Naive thymus-derived CD4-positive, alpha-beta T cell (primary cell): ENCODE measurements at regions not wholly inside any gene's neighbourhood (a gene's known extent, or its start where the extent isn't known, plus 50 kb on each side); places are given as distances from the start of the nearest gene placed in this dataset.
A peak's percentile ranks its signal among the peaks of the same experiment; 100 is the strongest.

Experiments used
- ATAC-seq: fragments of 150-1000 bp; cut with Tn5 transposase; 2 replicates; pipeline ENCODE4 v1.10.0; 2021; ENCODE audit warnings: mild to moderate bottlenecking, moderate library complexity
- CTCF ChIA-PET: fragments of 350-600 bp; sonication (Branson Sonifier 250); formaldehyde crosslinking; loops from one replicate; lab custom pipeline; 2021; ENCODE audit warnings: antibody characterized with exemption; lab: Charles Lee
- POLR2A ChIA-PET: fragments of 350-600 bp; sonication (Branson Sonifier 250); formaldehyde crosslinking; loops from one replicate; lab custom pipeline; 2021; ENCODE audit warnings: antibody characterized with exemption, inconsistent platforms; lab: Charles Lee
- DNase-seq, 9 donors: peaks; one replicate each; pipeline versions ENCODE4 v3.0.0 to v3.0.0-alpha.2; 2020 to 2022; ENCODE audit warnings: mixed read lengths in 1 of 9
- H3K27ac ChIP-seq: one replicate; pipeline ENCODE4 v1.7.0; 2013; ENCODE audit warnings: mild to moderate bottlenecking, low read depth, low read length, moderate library complexity
- H3K27me3 ChIP-seq, 2 donors: one replicate each; pipeline ENCODE4 v1.7.0; 2013; ENCODE audit warnings: low read length in 2 of 2, mild to moderate bottlenecking in 2 of 2, moderate library complexity in 2 of 2; ENCODE audit not compliant: control insufficient read depth in 2 of 2, insufficient read depth in 2 of 2
- H3K36me3 ChIP-seq, 3 experiments: 1 replicate in 2 of 3; 2 replicates in 1 of 3; pipeline ENCODE4 v1.7.0; 2013; ENCODE audit warnings: low read length in 3 of 3, mild to moderate bottlenecking in 3 of 3, moderate library complexity in 1 of 3; ENCODE audit not compliant: insufficient read depth in 3 of 3, control insufficient read depth in 2 of 3
- H3K4me1 ChIP-seq, 2 donors: one replicate each; pipeline ENCODE4 v1.7.0; 2013; ENCODE audit warnings: low read length in 2 of 2, mild to moderate bottlenecking in 2 of 2, moderate library complexity in 1 of 2; ENCODE audit not compliant: control insufficient read depth in 2 of 2, insufficient read depth in 2 of 2
- H3K4me3 ChIP-seq: 2 replicates; pipeline ENCODE4 v1.7.0; 2013; ENCODE audit warnings: mild to moderate bottlenecking, low read length
- H3K9me3 ChIP-seq, 3 experiments: 1 replicate in 2 of 3; 2 replicates in 1 of 3; pipeline ENCODE4 v1.7.0; 2013; ENCODE audit warnings: low read length in 3 of 3; ENCODE audit not compliant: control insufficient read depth in 2 of 3
- H3K27ac Mint-ChIP-seq, 9 donors: one replicate each; pipeline ENCODE4 v1.8.0; 2020 to 2022; ENCODE audit warnings: mixed read lengths in 9 of 9, mild to moderate bottlenecking in 8 of 9, moderate library complexity in 5 of 9, inconsistent platforms in 2 of 9
- H3K27me3 Mint-ChIP-seq, 5 donors: one replicate each; pipeline ENCODE4 v1.8.0; 2021 to 2022; ENCODE audit warnings: mixed read lengths in 5 of 5, mild to moderate bottlenecking in 1 of 5
- H3K36me3 Mint-ChIP-seq, 5 donors: one replicate each; pipeline ENCODE4 v1.8.0; 2020 to 2022; ENCODE audit warnings: mixed read lengths in 5 of 5, mild to moderate bottlenecking in 3 of 5, inconsistent platforms in 1 of 5
- H3K4me1 Mint-ChIP-seq, 7 donors: one replicate each; pipeline ENCODE4 v1.8.0; 2020 to 2022; ENCODE audit warnings: mixed read lengths in 7 of 7, mild to moderate bottlenecking in 3 of 7, inconsistent platforms in 1 of 7
- H3K4me3 Mint-ChIP-seq, 10 donors: one replicate each; pipeline ENCODE4 v1.8.0; 2020 to 2022; ENCODE audit warnings: mild to moderate bottlenecking in 10 of 10, mixed read lengths in 10 of 10, moderate library complexity in 6 of 10, inconsistent platforms in 2 of 10
- H3K9me3 Mint-ChIP-seq, 11 donors: one replicate each; pipeline ENCODE4 v1.8.0; 2020 to 2022; ENCODE audit warnings: mixed read lengths in 11 of 11, mild to moderate bottlenecking in 4 of 11, inconsistent platforms in 1 of 11, moderate library complexity in 1 of 11
- intact Hi-C, 2 donors: fragments of 100-400 bp; cut with micrococcal nuclease; formaldehyde crosslinking; loops; one replicate each; pipeline ENCODE4 v1.15.1; 2023

DNA sequence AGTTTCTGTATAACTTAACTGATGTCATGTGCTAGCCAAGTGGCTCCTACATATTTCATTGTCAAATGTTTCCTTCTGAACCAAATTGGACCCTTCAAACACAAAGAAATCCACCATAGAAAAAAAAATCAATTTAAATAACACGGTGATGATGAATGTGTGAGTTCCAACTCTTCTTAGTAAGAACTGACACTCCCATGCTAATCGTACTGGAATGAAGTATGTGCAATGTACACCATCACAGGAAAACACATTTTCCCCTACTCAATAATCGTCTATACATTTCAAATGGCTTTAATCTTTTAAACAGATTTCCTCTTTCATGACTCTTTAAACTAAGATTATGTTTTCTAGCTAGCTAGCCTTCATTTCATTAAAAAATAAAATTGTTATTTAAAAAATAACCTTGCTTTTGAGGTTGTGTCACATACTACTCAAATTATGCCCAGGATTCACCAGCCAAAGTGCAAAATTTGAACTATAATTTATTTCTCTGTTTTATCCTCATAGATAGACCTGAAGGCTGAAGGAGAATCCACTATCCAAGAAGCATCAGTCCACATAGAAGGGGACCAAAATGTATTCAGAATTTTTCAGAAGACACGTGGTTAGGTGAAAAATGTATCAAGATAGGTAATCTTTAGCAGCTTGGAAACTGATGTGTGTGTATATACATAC lies 131.0 kb upstream of the ITGA1 start:
- Mint-ChIP-seq H3K4me1 (peaks cover 0 to 6% (median 0%) of the 10 kb centered on the region in 7 donors), H3K27ac (no peak overlapping the region), H3K27me3 (peaks cover 7 to 37% (median 12%) of the 10 kb centered on the region in 5 donors), H3K9me3 (peaks cover 0 to 1% (median 0%) of the 10 kb centered on the region in 11 donors), H3K4me3 (no peak overlapping the region), H3K36me3 (no peaks in the 10 kb centered on the region)
- DNase-seq (no peak), ATAC-seq (no peak)
- Histone ChIP-seq H3K27me3 (no peaks in the 10 kb centered on the region), H3K4me1 (no peaks in the 10 kb centered on the region), H3K9me3 (no peaks in the 10 kb centered on the region), H3K27ac (no peak overlapping the region), H3K36me3 (no peaks in the 10 kb centered on the region), H3K4me3 (no peak overlapping the region)
- intact Hi-C loops = loop anchor here (1.0 to 2.0 kb wide), 5 partner anchors 68 to 1697 kb away; no protein-coding TSS in a partner anchor
- CTCF ChIA-PET = interaction anchor here (0.8 to 2.1 kb wide), 4 partner anchors 7 to 1693 kb away, joined by 3 to 8 read pairs (median 6); no protein-coding TSS in a partner anchor
- POLR2A ChIA-PET = no interaction called here

- ATAC-seq (peak; percentile 57), DNase-seq (peak in 6 of 9 donors; percentile 14 to 61 (median 50))
- Histone ChIP-seq H3K4me1 (no peaks in the 10 kb centered on the region), H3K27ac (no peak overlapping the region), H3K27me3 (no peaks in the 10 kb centered on the region), H3K4me3 (no peak overlapping the region), H3K36me3 (no peaks in the 10 kb centered on the region), H3K9me3 (no peaks in the 10 kb centered on the region)
- H3K4me1 Mint-ChIP-seq = peaks cover 0 to 6% (median 0%) of the 10 kb centered on the region in 7 donors
- peaks cover 7 to 40% (median 11%) of the 10 kb centered on the region in 5 donors for H3K27me3 Mint-ChIP-seq
- intact Hi-C loops = loop anchor here (1.0 to 2.0 kb wide), 5 partner anchors 68 to 1698 kb away; no protein-coding TSS in a partner anchor
- POLR2A ChIA-PET = no interaction called here
- H3K36me3 Mint-ChIP-seq = no peaks in the 10 kb centered on the region
- CTCF ChIA-PET = interaction anchor here (0.6 to 1.8 kb wide), 8 partner anchors 36 to 1698 kb away, joined by 3 to 7 read pairs (median 4); no protein-coding TSS in a partner anchor
- no peak overlapping the region for H3K4me3 Mint-ChIP-seq
- H3K9me3 Mint-ChIP-seq = peaks cover 0 to 1% (median 0%) of the 10 kb centered on the region in 11 donors
- no peak overlapping the region for H3K27ac Mint-ChIP-seq
Measured at GRCh38 chr5:52657247-52657645, 130.5 kb upstream of the ITGA1 start.

GRCh38 chr5:52658246-52658645 lies 129.5 kb upstream of the ITGA1 start:
- Mint-ChIP-seq H3K4me1 (peaks cover 0 to 6% (median 0%) of the 10 kb centered on the region in 7 donors), H3K4me3 (no peak overlapping the region), H3K27ac (no peak overlapping the region), H3K36me3 (no peaks in the 10 kb centered on the region), H3K9me3 (no peaks in the 10 kb centered on the region), H3K27me3 (peaks cover under 1 to 40% (median 7%) of the 10 kb centered on the region in 5 donors)
- ChIA-PET CTCF (interaction anchor here (0.6 to 1.5 kb wide), 7 partner anchors 19 to 1699 kb away, joined by 3 to 5 read pairs (median 4); no protein-coding TSS in a partner anchor), POLR2A (no interaction called here)
- Histone ChIP-seq H3K36me3 (no peaks in the 10 kb centered on the region), H3K27ac (no peak overlapping the region), H3K4me1 (no peaks in the 10 kb centered on the region), H3K4me3 (no peak overlapping the region), H3K27me3 (no peaks in the 10 kb centered on the region), H3K9me3 (no peaks in the 10 kb centered on the region)
- ATAC-seq (no peak), DNase-seq (no peak)
- intact Hi-C loops = no loop called here

DNA sequence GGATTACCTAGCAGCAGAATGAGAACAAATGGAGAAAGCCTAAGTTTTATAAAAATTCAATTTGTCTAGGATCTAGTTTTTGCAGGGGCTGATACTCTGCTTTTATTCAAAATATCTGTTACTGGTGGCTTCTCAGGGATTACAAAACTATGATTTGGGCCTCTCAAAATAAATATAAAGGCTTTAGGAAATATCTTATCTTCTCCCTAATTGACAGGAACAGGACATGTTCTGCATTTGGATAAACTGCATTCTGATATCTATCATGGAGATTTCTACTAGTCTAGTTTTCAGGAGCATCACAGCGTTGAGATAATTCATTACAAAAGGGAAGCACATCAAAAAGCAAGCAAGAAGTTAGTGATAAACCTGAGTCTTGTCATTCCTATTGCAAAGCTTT lies 127.1 kb upstream of the ITGA1 start:
- Histone ChIP-seq H3K36me3 (no peaks in the 10 kb centered on the region), H3K27ac (no peak overlapping the region), H3K4me1 (no peaks in the 10 kb centered on the region), H3K9me3 (no peaks in the 10 kb centered on the region), H3K4me3 (no peak overlapping the region), H3K27me3 (no peaks in the 10 kb centered on the region)
- ChIA-PET CTCF (no interaction called here), POLR2A (no interaction called here)
- DNase-seq (no peak), ATAC-seq (no peak)
- Mint-ChIP-seq H3K4me3 (no peak overlapping the region), H3K36me3 (no peaks in the 10 kb centered on the region), H3K27me3 (peaks cover 0 to 30% (median 2%) of the 10 kb centered on the region in 5 donors), H3K9me3 (no peaks in the 10 kb centered on the region), H3K4me1 (peaks cover 0 to 9% (median 1%) of the 10 kb centered on the region in 7 donors), H3K27ac (peak overlapping the region in 1 of 9 donors; percentile 33)
- intact Hi-C loops = no loop called here

DNA sequence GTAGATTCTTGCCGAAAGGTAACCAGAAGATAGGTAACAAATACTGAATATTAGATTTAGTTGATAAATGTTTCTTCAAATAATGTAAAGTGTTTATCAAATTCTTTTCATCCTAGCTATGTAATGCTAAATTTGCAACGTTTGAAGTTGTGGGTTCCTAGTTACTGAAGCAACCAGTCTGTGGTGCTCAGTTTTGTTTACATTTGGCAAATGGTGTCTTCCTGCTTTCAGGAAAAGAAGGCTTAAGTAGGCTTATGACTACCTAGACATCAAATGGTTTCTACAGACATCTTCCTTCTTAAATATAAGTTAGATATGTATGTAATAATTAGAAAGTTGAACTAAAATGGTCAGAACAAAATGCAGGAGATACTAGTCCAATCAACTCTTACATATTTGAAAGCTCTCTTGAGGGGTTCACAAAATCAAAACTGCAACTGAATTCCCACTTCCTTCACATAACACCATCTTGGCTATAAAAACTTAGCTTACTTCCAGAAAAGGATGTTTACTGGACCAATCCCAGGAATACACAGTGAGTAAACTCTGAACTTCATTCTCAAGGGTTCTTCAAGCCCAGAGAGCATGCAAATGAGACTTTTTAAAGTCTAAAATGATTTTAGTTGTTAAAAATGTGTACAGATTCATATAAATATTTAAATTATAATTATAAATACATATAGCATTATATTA lies 125.7 kb upstream of the ITGA1 start:
- H3K27ac Mint-ChIP-seq = no peak overlapping the region
- H3K4me1 ChIP-seq = no peaks in the 10 kb centered on the region
- intact Hi-C loops = no loop called here
- ChIA-PET CTCF (interaction anchor here (0.7 kb wide), 1 partner anchor 33 kb away, joined by 3 read pairs; no protein-coding TSS in a partner anchor), POLR2A (no interaction called here)
- H3K36me3 Mint-ChIP-seq = no peaks in the 10 kb centered on the region
- H3K4me3 ChIP-seq = no peak overlapping the region
- H3K27ac ChIP-seq = no peak overlapping the region
- H3K9me3 Mint-ChIP-seq = no peaks in the 10 kb centered on the region
- H3K9me3 ChIP-seq = no peaks in the 10 kb centered on the region
- H3K27me3 ChIP-seq = no peaks in the 10 kb centered on the region
- no peak overlapping the region for H3K4me3 Mint-ChIP-seq
- no peak for ATAC-seq
- H3K27me3 Mint-ChIP-seq = peaks cover 0 to 33% (median 0%) of the 10 kb centered on the region in 5 donors
- DNase-seq = no peak
- H3K4me1 Mint-ChIP-seq = peaks cover 0 to 13% (median 4%) of the 10 kb centered on the region in 7 donors
- H3K36me3 ChIP-seq = no peaks in the 10 kb centered on the region

- no peaks in the 10 kb centered on the region for H3K36me3 ChIP-seq
- peak overlapping the region in 1 of 9 donors; percentile 32 for H3K27ac Mint-ChIP-seq
- ATAC-seq (no peak), DNase-seq (no peak)
- intact Hi-C loops = loop anchor here in 1 of 2 donors (2.0 kb wide), 1 partner anchor 249 kb away; no protein-coding TSS in a partner anchor
- H3K27me3 Mint-ChIP-seq = peaks cover 0 to 33% (median 0%) of the 10 kb centered on the region in 5 donors
- POLR2A ChIA-PET = interaction anchor here (0.8 kb wide), 1 partner anchor 134 kb away, joined by 3 read pairs; no protein-coding TSS in a partner anchor
- H3K9me3 Mint-ChIP-seq = no peaks in the 10 kb centered on the region
- no peak overlapping the region for H3K4me3 ChIP-seq
- CTCF ChIA-PET = interaction anchor here (1.6 kb wide), 1 partner anchor 250 kb away, joined by 6 read pairs; no protein-coding TSS in a partner anchor
- H3K27ac ChIP-seq = no peak overlapping the region
- no peaks in the 10 kb centered on the region for H3K4me1 ChIP-seq
- no peaks in the 10 kb centered on the region for H3K27me3 ChIP-seq
- H3K4me3 Mint-ChIP-seq = no peak overlapping the region
- H3K36me3 Mint-ChIP-seq = no peaks in the 10 kb centered on the region
- peaks cover 0 to 15% (median 4%) of the 10 kb centered on the region in 7 donors for H3K4me1 Mint-ChIP-seq
- no peaks in the 10 kb centered on the region for H3K9me3 ChIP-seq
Measured at GRCh38 chr5:52665559-52665958, 122.2 kb upstream of the ITGA1 start.
